BE2C (cell line): ENCODE measurements at regions not wholly inside any gene's neighbourhood (a gene's known extent, or its start where the extent isn't known, plus 50 kb on each side); places are given as distances from the start of the nearest gene placed in this dataset.

ENCODE experiments used
- DNase-seq: peaks from one replicate; pipeline ENCODE4 v3.0.0-alpha.2; 2020
- H3K27me3 ChIP-seq: fragments of 250-450 bp; sonication (Bioruptor Pico); 2 replicates; pipeline ENCODE4 v1.5.1; 2020; ENCODE audit warnings: mild to moderate bottlenecking
- H3K36me3 ChIP-seq: fragments of 250-450 bp; sonication (Bioruptor Pico); 2 replicates; pipeline ENCODE4 v1.5.1; 2020; ENCODE audit warnings: mild to moderate bottlenecking
- H3K4me1 ChIP-seq: fragments of 250-450 bp; sonication (Bioruptor Pico); 2 replicates; pipeline ENCODE4 v1.5.1; 2020
- H3K4me3 ChIP-seq: 2 replicates; pipeline ENCODE4 v1.5.1; 2011; ENCODE audit warnings: low read depth, low read length
- H3K9me3 ChIP-seq: fragments of 250-450 bp; sonication (Bioruptor Pico); 2 replicates; pipeline ENCODE4 v1.5.1; 2020
- TF ChIP-seq, protein P1 (sequence below): IDR thresholded peaks from 2 replicates; pipeline ENCODE4 v1.5.1; 2012; ENCODE audit warnings: mild to moderate bottlenecking, low read depth, low read length

DNA sequence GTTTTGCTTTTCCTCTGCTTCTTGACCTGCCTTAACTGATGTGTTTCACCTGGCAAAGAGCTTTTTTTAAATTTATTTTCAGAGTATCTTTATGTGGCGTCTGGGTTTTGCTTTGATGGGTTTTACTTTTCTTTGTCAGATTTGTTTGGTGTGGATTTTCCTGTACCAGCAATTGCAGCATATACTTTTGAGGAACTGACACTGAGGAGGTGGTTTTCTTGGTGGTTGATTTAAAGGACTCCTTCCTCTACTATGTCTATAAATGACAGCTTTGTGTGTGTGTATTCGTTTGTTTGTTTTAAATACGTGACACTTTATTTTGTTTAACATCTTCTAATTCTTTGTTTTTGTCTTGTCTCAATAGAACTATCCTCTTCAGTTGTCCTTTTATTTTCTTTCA, 1071.9 kb upstream of the ARRDC3 start:
- H3K4me1 ChIP-seq = no peaks in the 10 kb centered on the region
- no peak overlapping the region for H3K4me3 ChIP-seq
- TF ChIP-seq, protein P1, sequence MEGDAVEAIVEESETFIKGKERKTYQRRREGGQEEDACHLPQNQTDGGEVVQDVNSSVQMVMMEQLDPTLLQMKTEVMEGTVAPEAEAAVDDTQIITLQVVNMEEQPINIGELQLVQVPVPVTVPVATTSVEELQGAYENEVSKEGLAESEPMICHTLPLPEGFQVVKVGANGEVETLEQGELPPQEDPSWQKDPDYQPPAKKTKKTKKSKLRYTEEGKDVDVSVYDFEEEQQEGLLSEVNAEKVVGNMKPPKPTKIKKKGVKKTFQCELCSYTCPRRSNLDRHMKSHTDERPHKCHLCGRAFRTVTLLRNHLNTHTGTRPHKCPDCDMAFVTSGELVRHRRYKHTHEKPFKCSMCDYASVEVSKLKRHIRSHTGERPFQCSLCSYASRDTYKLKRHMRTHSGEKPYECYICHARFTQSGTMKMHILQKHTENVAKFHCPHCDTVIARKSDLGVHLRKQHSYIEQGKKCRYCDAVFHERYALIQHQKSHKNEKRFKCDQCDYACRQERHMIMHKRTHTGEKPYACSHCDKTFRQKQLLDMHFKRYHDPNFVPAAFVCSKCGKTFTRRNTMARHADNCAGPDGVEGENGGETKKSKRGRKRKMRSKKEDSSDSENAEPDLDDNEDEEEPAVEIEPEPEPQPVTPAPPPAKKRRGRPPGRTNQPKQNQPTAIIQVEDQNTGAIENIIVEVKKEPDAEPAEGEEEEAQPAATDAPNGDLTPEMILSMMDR = no peak
- no peaks in the 10 kb centered on the region for H3K36me3 ChIP-seq
- no peaks in the 10 kb centered on the region for H3K27me3 ChIP-seq
- DNase-seq = no peak
- no peaks in the 10 kb centered on the region for H3K9me3 ChIP-seq

DNA sequence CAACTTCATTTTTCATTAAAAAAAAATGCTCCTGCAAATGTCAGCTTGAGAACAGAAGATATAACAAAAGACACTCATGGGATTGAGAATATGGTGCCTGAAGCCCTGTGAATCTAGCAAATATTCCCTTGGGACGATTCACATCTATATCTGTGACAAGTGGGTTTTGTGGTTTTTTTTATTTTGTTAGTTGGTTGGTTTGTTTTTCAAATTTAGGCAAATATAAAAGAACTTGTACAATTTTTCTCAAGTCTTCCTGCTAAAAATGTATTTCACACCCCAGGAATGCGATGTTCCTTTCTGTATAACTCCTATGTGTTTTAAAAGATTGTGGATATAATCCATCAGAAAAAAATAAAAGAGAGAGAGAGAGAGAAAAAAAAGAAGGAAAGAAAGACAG, 1061.8 kb upstream of the ARRDC3 start:
- H3K27me3 ChIP-seq = no peaks in the 10 kb centered on the region
- TF ChIP-seq, protein P1 = no peak
- no peak overlapping the region for H3K4me3 ChIP-seq
- no peaks in the 10 kb centered on the region for H3K9me3 ChIP-seq
- DNase-seq = no peak
- H3K4me1 ChIP-seq = no peaks in the 10 kb centered on the region
- no peaks in the 10 kb centered on the region for H3K36me3 ChIP-seq

DNA sequence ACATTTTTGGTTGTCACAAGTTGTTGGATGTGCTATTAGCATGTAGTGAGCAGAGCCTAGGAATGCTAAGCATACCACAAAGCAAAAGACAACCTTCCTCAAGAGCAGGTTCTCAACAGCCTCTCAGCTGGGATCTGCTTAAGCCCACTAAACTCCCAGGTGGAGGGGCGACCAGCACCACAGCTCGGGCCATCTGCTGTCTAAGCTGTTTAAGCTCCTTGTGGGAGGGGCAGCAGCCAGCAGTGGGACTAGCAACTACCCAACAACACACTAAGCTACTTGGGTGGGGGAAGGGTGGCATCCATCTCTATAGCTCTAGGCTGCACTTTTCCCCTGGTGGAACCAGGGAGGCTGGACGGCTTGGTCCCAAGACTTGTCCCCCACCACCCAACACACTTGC, 1052.7 kb upstream of the ARRDC3 start:
- Histone ChIP-seq H3K27me3 (no peaks in the 10 kb centered on the region), H3K4me1 (no peaks in the 10 kb centered on the region), H3K9me3 (no peaks in the 10 kb centered on the region), H3K4me3 (no peak overlapping the region), H3K36me3 (no peaks in the 10 kb centered on the region)
- DNase-seq = no peak
- TF ChIP-seq, protein P1 = no peak

DNA sequence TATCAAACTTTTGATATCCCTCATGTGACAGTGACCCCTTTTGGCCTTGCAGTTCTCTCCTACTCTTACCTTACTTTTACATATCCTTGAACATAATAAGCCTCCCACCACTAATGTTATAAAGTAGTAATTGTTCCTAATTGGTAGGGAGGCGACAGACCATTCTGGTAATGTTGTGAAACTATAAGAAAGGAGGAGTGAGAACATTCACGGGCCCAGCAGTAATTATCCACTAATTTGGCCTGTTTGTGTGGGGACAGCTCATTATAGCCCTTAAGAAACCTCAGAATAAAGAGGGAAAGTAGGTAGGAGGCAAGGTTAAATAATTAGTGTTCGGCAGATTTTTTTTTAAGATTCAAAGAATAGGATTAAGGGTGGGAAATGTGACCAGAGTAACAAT, 1046.5 kb upstream of the ARRDC3 start:
- no peaks in the 10 kb centered on the region for H3K27me3 ChIP-seq
- no peaks in the 10 kb centered on the region for H3K9me3 ChIP-seq
- no peaks in the 10 kb centered on the region for H3K4me1 ChIP-seq
- H3K36me3 ChIP-seq = no peaks in the 10 kb centered on the region
- H3K4me3 ChIP-seq = no peak overlapping the region
- DNase-seq = no peak
- TF ChIP-seq, protein P1 = no peak

DNA sequence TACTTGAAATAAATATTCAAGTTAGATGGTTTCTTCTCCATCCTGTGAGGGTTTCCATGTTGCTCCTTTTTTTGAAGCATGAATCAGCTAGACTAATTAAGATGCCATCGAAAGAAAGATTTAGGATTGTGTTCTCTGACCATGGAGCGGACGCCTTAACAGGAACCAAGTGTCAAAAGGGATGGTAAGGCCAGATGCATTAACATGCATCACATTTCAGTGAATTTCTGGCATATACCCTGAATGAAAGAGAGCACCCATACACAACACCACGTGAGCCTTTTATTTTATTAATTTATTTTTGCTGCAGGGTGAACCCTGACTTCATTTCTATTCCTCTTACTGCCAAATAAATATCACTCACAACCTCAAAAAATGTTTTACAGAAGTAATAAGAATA, 1045.3 kb upstream of the ARRDC3 start:
- Histone ChIP-seq H3K9me3 (no peaks in the 10 kb centered on the region), H3K27me3 (no peaks in the 10 kb centered on the region), H3K36me3 (no peaks in the 10 kb centered on the region), H3K4me3 (no peak overlapping the region), H3K4me1 (no peaks in the 10 kb centered on the region)
- TF ChIP-seq, protein P1 = no peak
- no peak for DNase-seq

DNA sequence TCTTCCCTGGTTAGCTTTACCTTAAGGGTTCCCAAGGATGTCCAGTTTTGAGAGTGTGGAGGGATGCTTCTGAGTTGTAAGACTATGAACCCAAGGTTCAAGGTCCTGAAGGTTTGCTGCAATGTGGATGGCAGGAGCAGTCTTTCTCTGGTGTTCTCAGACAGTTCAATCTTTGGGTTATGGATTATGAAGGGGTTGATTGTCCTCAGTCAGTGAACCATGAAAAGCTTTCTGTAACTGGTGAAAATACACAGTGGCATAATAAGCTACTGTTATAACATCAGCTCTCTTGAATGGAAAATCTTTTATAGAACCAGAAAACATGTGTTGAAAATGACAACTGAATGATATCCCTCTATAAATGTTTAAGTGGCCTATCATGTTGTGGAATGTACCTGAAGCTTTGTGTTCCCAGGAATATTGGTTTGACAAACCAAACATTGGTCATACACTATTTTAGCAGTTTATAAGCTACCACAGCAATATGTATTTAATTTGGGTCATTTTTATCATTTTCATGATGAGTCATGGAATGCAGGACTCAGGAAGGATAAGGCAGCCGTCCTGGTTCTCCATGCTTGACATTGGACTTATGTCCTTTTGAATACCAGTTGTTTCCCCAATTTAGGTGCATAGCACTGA, 1041.8 kb upstream of the ARRDC3 start:
- H3K4me1 ChIP-seq = no peaks in the 10 kb centered on the region
- no peaks in the 10 kb centered on the region for H3K36me3 ChIP-seq
- DNase-seq = no peak
- H3K27me3 ChIP-seq = no peaks in the 10 kb centered on the region
- H3K9me3 ChIP-seq = no peaks in the 10 kb centered on the region; the same call in 1 of the 2 replicates
- no peak overlapping the region for H3K4me3 ChIP-seq
- TF ChIP-seq, protein P1 = no peak
